ENCODE measurements at regions not wholly inside any gene's neighbourhood (a gene's known extent, or its start where the extent isn't known, plus 50 kb on each side); places are given as distances from the start of the nearest gene placed in this dataset.

- no peaks in the 10 kb centered on the region for H3K27me3 Mint-ChIP-seq
- no peak overlapping the region for H3K4me3 Mint-ChIP-seq
- no peak overlapping the region for H3K27ac Mint-ChIP-seq
- H3K4me1 Mint-ChIP-seq (ENCODE audit: low read depth): no peaks in the 10 kb centered on the region
- peaks cover 4% of the 10 kb centered on the region for H3K9me3 Mint-ChIP-seq
- no peaks in the 10 kb centered on the region for H3K36me3 Mint-ChIP-seq (ENCODE audit: low read depth)
Measured at GRCh38 chr5:92402956-92403702, 1020.0 kb upstream of the ARRDC3 start.

- Mint-ChIP-seq H3K4me1 (ENCODE audit: low read depth) (no peaks in the 10 kb centered on the region), H3K4me3 (no peak overlapping the region), H3K27me3 (no peaks in the 10 kb centered on the region), H3K27ac (no peak overlapping the region), H3K9me3 (peaks cover 4% of the 10 kb centered on the region), H3K36me3 (ENCODE audit: low read depth) (no peaks in the 10 kb centered on the region)
Measured at GRCh38 chr5:92402045-92402444, 1018.9 kb upstream of the ARRDC3 start.

DNA sequence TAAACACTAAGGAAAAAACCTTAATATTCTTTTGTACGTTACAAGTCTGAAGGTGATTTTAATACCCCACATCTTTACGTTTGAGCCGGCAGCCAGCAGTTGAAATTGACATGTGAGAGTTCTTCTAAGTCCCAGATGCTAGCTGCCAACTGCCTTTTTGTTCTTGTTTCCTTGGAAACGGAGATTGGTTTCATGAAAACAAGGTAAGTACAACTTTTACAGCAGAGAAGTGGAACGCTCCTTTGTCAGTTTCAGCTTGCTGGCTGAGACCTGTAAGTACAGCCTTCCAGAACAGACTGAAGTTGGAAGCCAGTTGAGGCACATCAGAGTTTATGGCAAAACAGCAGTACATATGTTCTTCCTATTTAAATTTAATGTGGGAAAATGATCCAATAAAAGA, 1018.4 kb upstream of the ARRDC3 start:
- Mint-ChIP-seq H3K36me3 (ENCODE audit: low read depth) (no peaks in the 10 kb centered on the region), H3K27ac (no peak overlapping the region), H3K9me3 (peaks cover 4% of the 10 kb centered on the region), H3K27me3 (no peaks in the 10 kb centered on the region), H3K4me1 (ENCODE audit: low read depth) (no peaks in the 10 kb centered on the region), H3K4me3 (no peak overlapping the region)

DNA sequence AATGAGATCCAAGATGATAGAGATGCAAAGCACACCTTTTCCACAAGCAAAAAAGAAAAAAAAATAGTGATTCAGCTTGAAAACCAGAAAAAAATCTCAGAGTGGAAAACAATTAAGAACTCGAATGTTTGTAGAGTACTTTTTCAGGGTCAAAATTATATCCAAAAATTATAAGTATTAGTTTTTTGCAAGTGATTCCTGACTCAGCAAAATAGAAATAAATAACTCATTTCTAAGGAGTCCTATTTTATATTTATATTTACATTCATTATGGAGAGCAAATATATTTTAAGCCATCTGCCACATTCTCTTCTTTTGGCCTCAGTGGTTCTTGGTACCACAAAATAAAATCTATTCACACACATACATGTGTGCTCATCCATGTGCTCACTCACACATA, 1011.8 kb upstream of the ARRDC3 start:
- H3K4me1 Mint-ChIP-seq (ENCODE audit: low read depth): no peaks in the 10 kb centered on the region
- H3K4me3 Mint-ChIP-seq: no peak overlapping the region
- no peak overlapping the region for H3K27ac Mint-ChIP-seq
- H3K9me3 Mint-ChIP-seq: no peaks in the 10 kb centered on the region
- H3K36me3 Mint-ChIP-seq (ENCODE audit: low read depth): no peaks in the 10 kb centered on the region
- no peaks in the 10 kb centered on the region for H3K27me3 Mint-ChIP-seq

GRCh38 chr5:92390657-92391056, 1007.5 kb upstream of the ARRDC3 start:
- Mint-ChIP-seq H3K27ac (no peak overlapping the region), H3K36me3 (ENCODE audit: low read depth) (no peaks in the 10 kb centered on the region), H3K27me3 (no peaks in the 10 kb centered on the region), H3K4me3 (no peak overlapping the region), H3K4me1 (ENCODE audit: low read depth) (no peaks in the 10 kb centered on the region), H3K9me3 (no peaks in the 10 kb centered on the region)

DNA sequence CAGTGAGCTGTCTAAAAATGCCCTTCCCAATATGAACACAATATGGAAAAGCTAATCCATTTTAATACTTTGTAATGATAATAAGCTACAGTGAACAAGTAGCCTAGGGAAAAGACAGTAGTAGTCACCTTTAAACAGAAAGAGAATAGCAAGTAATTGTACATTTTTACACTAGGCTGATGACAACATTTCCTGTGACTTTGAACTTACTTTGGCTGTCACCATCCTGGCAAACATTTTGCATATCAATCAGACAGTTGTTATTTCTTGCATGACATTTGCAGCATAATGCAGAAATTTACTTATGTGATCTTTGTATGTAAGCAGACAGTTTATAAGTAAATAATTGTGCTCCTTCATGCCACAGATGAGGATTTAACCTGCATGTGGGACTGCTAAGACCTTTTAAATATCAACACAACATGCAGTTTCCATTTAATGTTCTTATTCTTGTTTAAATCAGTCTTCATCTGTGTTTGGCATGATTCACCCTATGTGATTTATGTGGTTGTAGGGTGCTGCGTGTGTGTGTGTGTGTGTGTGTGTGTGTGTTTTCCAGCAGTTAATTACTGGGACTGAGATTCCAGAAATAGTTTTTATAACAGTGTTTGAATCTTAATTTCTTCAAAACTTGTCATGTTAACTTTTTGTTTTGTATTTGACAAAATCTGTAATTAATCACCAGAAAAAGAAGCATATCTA, 997.1 kb upstream of the ARRDC3 start:
- no peak overlapping the region for H3K4me3 Mint-ChIP-seq

GRCh38 chr5:92378966-92379611, 996.0 kb upstream of the ARRDC3 start:
- H3K9me3 Mint-ChIP-seq: peaks cover 4% of the 10 kb centered on the region
- no peaks in the 10 kb centered on the region for H3K4me1 Mint-ChIP-seq (ENCODE audit: low read depth)
- H3K27ac Mint-ChIP-seq: no peak overlapping the region
- no peak overlapping the region for H3K4me3 Mint-ChIP-seq
- no peaks in the 10 kb centered on the region for H3K36me3 Mint-ChIP-seq (ENCODE audit: low read depth)
- H3K27me3 Mint-ChIP-seq: no peaks in the 10 kb centered on the region

More for the DNA sequence above, 997.1 kb upstream of the ARRDC3 start:
- H3K27me3 Mint-ChIP-seq: no peaks in the 10 kb centered on the region
- H3K27ac Mint-ChIP-seq: no peak overlapping the region
- no peaks in the 10 kb centered on the region for H3K36me3 Mint-ChIP-seq (ENCODE audit: low read depth)
- H3K9me3 Mint-ChIP-seq: peaks cover 4% of the 10 kb centered on the region
- no peaks in the 10 kb centered on the region for H3K4me1 Mint-ChIP-seq (ENCODE audit: low read depth)

DNA sequence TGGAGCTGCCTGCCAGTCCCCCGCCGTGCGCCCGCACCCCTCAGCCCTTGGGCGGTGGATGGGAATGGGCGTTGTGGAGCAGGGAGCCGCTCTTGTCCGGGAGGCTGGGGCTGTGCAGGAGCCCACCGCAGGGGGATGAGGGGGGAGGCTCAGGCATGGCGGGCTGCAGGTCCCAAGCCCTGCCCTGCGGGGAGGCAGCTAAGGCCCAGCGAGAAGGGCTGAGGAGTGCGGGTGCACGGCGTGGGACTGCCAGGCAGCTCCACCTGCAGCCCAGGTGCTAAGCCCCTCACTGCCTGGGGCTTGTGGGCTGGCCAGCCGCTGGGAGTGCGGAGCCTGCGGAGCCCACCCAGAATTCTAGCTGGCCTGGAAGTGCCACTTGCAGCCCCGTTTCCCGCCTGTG, 991.7 kb upstream of the ARRDC3 start:
- H3K4me3 Mint-ChIP-seq: no peak overlapping the region
- no peaks in the 10 kb centered on the region for H3K27me3 Mint-ChIP-seq
- no peaks in the 10 kb centered on the region for H3K36me3 Mint-ChIP-seq (ENCODE audit: low read depth)
- no peak overlapping the region for H3K27ac Mint-ChIP-seq
- H3K4me1 Mint-ChIP-seq (ENCODE audit: low read depth): no peaks in the 10 kb centered on the region
- peaks cover 2% of the 10 kb centered on the region for H3K9me3 Mint-ChIP-seq

GRCh38 chr5:92372766-92373165, 989.6 kb upstream of the ARRDC3 start:
- Mint-ChIP-seq H3K27ac (no peak overlapping the region), H3K9me3 (peaks cover 7% of the 10 kb centered on the region), H3K4me3 (no peak overlapping the region), H3K27me3 (no peaks in the 10 kb centered on the region), H3K4me1 (ENCODE audit: low read depth) (no peaks in the 10 kb centered on the region), H3K36me3 (ENCODE audit: low read depth) (no peaks in the 10 kb centered on the region)

DNA sequence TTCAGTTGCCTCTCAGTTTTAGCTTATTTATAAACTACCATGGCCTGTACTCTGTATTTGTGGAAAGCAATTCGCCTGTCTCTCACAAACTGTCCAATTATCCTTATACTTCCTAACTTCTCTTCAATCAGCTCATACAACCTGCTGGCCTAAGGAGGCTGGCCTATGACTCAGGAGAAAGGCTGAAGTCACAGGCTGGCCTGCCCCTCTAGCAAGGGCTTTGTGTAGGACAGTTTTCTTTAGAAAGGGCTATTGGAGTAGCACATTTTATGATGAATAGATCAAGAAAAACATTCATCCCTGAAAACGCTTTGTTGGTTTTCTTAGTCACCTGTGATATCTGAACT, 988.7 kb upstream of the ARRDC3 start:
- Mint-ChIP-seq H3K9me3 (peaks cover 7% of the 10 kb centered on the region), H3K27me3 (no peaks in the 10 kb centered on the region), H3K4me1 (ENCODE audit: low read depth) (no peaks in the 10 kb centered on the region), H3K27ac (no peak overlapping the region), H3K4me3 (no peak overlapping the region), H3K36me3 (ENCODE audit: low read depth) (no peaks in the 10 kb centered on the region)

DNA sequence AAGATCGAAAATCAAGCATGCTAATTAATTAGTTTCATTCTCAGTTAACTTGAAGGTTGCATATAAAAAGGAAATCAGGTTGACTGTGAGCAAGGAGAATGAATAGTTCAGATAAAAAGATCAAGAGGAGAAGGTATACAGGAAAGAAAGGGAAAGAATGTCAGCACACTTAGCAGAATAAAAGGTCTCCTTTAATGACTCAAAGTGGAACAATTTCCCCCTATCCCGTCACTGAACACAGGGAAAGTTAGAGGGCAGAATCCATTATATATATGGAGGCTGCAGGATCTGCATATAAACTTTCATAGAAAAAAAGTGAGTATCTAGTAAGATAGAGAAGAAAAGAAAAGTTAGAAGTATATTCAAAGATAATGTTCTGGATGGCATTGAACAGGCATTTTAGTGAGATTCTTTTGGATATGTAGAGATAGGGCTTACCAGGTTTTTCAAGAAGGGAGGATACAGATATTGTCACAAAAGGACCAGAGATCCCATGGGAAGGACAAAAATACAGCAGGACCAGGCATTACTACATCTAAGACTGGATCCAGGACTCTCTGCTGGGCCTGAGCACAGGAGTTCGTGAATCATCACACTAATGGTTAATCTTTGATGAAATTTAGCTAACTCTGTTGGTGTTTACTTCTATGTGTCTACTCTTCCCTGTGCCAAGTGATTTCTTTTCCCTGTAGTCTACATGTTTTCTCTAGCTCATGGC, 988.2 kb upstream of the ARRDC3 start:
- no peaks in the 10 kb centered on the region for H3K27me3 Mint-ChIP-seq
- no peaks in the 10 kb centered on the region for H3K36me3 Mint-ChIP-seq (ENCODE audit: low read depth)
- no peaks in the 10 kb centered on the region for H3K4me1 Mint-ChIP-seq (ENCODE audit: low read depth)
- H3K9me3 Mint-ChIP-seq: peaks cover 7% of the 10 kb centered on the region
- no peak overlapping the region for H3K27ac Mint-ChIP-seq
- H3K4me3 Mint-ChIP-seq: no peak overlapping the region

GRCh38 chr5:92370032-92370431, 986.9 kb upstream of the ARRDC3 start:
- no peaks in the 10 kb centered on the region for H3K36me3 Mint-ChIP-seq (ENCODE audit: low read depth)
- H3K27ac Mint-ChIP-seq: no peak overlapping the region
- H3K4me1 Mint-ChIP-seq (ENCODE audit: low read depth): no peaks in the 10 kb centered on the region
- H3K4me3 Mint-ChIP-seq: no peak overlapping the region
- H3K9me3 Mint-ChIP-seq: peaks cover 7% of the 10 kb centered on the region
- no peaks in the 10 kb centered on the region for H3K27me3 Mint-ChIP-seq

DNA sequence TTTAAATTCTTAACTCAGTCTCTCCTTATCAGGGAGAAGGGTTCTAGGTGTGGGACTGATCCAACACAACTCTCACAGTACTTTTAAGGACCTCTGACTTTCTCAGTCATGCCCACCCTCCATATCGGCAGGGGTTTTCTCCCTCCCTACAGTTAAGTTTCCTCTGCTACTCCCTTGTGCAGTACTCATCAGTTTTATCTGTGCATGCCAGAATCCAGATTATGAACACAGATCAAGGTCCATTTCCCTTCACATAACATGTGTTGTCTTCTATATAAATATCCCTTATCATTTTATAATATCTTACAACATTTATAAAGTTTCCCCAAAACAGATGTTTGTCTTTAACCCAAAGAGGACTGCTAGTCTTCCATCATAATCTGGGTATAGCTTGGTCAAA, 986.5 kb upstream of the ARRDC3 start:
- H3K9me3 Mint-ChIP-seq: peaks cover 7% of the 10 kb centered on the region
- no peaks in the 10 kb centered on the region for H3K36me3 Mint-ChIP-seq (ENCODE audit: low read depth)
- H3K27me3 Mint-ChIP-seq: no peaks in the 10 kb centered on the region
- no peak overlapping the region for H3K27ac Mint-ChIP-seq
- H3K4me1 Mint-ChIP-seq (ENCODE audit: low read depth): no peaks in the 10 kb centered on the region
- H3K4me3 Mint-ChIP-seq: no peak overlapping the region

- Mint-ChIP-seq H3K27ac (no peak overlapping the region), H3K4me1 (ENCODE audit: low read depth) (no peaks in the 10 kb centered on the region), H3K27me3 (no peaks in the 10 kb centered on the region), H3K4me3 (no peak overlapping the region), H3K9me3 (peaks cover 7% of the 10 kb centered on the region), H3K36me3 (ENCODE audit: low read depth) (no peaks in the 10 kb centered on the region)
Measured at GRCh38 chr5:92364986-92365550, 982.0 kb upstream of the ARRDC3 start.

Data from stimulated activated naive CD8-positive, alpha-beta T cell treated with anti-CD3 and anti-CD28 coated beads, Interleukin-15, Interleukin-2, amounts not matched to agents 100 ng/mL and 50 ng/mL, for 24 hours (primary cell).